ENCODE measurements at regions not wholly inside any gene's neighbourhood (a gene's known extent, or its start where the extent isn't known, plus 50 kb on each side); places are given as distances from the start of the nearest gene placed in this dataset.
"Not testable (repeated sequence)": the region's sequence is repeated elsewhere in the genome, so short reads cannot be mapped to it uniquely, and the experiment has no call there.

- DNase-seq (ENCODE audit: low read depth in 2 of 2, low spot score in 1 of 2): no peak
Observed at GRCh38 chr9:106104887-106105286, 410.5 kb downstream of the TMEM38B start.

DNA sequence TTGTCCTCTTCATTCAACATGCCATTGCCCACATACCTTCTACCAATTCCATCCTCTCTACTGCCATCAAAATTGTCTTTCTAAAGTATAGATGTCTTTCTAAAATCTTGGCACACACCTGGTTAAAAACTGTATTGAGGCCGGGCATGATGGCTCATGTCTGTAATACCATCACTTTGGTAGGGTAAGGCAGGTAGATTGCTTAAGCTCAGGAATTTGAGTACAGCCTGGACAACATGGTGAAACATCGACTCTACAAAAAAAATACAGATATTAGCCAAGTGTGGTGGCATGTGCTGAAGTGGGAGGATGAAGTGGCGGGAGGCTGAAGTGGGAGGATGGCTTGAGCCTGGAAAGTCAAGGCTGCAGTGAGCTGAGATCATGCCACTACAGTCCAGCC lies 412.1 kb downstream of the TMEM38B start:
- DNase-seq (ENCODE audit: low read depth in 2 of 2, low spot score in 1 of 2): no peak

DNA sequence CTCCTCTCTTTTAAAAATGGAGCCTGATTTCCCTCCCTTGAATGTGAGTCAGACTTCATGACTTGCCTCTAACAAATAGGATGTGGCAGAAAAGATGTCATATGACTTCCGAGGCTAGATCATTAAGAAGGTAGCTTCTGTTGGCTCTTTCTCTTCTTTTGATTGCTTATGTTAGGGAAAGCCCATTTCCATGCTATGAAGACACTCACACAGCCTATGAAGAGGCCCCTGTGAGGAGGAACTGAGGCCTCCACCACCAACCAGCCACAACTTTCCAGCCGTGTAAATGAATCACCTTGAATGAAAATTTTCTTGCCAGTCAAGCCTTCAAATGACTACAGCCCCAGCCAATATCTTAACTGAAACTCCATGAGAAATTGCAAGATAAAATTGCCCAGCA lies 413.4 kb downstream of the TMEM38B start:
- no peak for DNase-seq (ENCODE audit: low read depth in 2 of 2, low spot score in 1 of 2)

DNA sequence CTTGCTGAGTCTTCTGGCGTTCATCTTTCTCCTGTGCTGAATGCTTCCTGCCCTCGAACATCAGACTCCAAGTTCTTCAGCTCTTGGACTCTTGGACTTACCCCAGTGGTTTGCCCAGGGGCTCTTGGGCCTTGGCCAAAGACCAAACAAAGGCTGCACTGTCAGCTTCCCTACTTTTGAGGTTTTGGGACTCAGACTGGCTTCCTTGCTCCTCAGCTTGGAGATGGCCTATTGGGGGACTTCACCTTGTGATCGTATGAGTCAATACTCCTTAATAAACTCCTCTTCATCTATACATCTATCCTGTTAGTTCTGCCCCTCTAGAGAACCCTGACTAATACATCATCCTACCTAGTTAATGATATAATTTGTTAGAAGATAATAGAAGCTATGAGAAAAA lies 415.4 kb downstream of the TMEM38B start:
- DNase-seq (ENCODE audit: low read depth in 2 of 2, low spot score in 1 of 2): not testable (repeated sequence)

DNA sequence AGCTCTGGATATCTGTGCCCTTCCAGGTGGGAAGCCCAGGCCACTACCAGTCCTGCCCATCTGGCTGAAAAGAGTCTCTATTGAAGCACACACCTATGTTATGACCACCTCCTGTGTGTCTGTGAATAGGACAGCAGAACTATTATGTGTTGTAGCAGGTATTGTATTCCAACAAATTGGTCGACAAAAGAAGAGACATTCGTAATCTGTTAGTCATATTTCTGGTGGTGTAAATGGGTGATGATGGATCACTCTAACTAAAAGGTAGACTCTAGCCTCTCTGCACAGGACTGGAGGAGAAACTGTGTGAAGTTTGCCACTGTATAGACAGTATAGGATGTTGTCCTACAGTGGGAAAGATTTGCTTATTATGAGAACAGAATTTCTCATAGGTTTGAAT lies 416.1 kb downstream of the TMEM38B start:
- no peak for DNase-seq (ENCODE audit: low read depth in 2 of 2, low spot score in 1 of 2)

- no peak for DNase-seq (ENCODE audit: low read depth in 2 of 2, low spot score in 1 of 2)
Observed at GRCh38 chr9:106111039-106111730, 416.8 kb downstream of the TMEM38B start.

DNA sequence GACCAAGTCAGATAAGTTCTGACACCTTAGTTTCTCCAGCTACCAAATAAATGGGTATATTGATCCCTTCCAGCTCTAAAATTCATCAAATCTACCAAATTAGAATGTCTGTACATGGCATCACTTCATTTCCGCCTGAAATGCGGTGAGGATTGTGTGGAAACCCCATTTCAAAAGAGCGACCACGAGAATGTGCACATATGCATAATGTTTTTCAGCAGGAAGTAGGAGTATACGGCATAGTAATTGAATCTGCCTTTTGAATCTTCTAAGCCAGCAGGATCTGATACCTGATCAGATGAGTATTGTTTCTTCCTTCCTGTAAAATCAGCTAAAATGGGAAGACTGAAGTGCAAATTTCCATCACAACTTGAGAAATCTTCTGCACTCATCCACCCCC lies 418.6 kb downstream of the TMEM38B start:
- no peak for DNase-seq (ENCODE audit: low read depth in 2 of 2, low spot score in 1 of 2)

DNA sequence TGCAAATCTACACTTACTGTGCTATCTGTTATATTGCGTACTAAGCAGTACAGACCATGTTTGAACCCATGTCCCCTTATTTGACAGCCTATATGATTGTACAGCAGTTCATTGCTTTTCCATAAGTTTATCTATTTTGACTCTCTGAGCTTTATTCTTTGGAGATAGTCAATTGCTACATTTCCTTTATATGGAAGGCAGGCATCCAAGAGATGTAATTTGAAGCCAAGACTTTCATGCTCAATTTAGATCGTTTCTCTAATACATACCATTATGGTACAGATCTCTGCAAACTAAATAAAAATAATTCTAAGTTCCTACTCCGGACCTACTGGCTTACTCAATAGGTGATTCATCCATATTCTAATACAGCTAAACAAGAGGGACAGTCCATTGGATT lies 424.8 kb downstream of the TMEM38B start:
- no peak for DNase-seq (ENCODE audit: low read depth in 2 of 2, low spot score in 1 of 2)

DNA sequence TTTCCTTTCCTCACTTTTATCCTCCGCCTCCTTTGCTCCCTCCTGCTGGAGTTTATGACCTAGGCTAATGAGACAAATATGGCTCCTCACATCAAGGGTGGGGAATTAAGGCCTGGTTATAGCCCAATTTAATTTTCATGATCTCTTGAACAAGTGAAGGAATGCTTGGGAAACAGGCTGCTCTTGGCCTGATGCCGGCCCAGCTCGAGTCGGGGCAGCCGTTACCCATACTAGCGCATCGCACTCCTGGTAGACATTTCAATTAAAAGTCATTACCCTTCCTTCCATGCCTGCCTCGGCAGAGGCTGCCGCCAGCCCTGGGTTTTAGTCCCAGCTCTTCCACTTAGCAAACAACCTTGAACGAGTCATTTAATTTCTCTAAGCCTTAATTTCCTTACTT lies 425.7 kb downstream of the TMEM38B start:
- no peak for DNase-seq (ENCODE audit: low read depth in 2 of 2, low spot score in 1 of 2)

GRCh38 chr9:106127776-106128175 lies 433.4 kb downstream of the TMEM38B start:
- no peak for DNase-seq (ENCODE audit: low read depth in 2 of 2, low spot score in 1 of 2)

GRCh38 chr9:106130374-106130773 lies 436.0 kb downstream of the TMEM38B start:
- no peak for DNase-seq (ENCODE audit: low read depth in 2 of 2, low spot score in 1 of 2)

GRCh38 chr9:106143781-106144180 lies 449.4 kb downstream of the TMEM38B start:
- no peak for DNase-seq (ENCODE audit: low read depth in 2 of 2, low spot score in 1 of 2)

- no peak for DNase-seq (ENCODE audit: low read depth in 2 of 2, low spot score in 1 of 2)
Observed at GRCh38 chr9:106146066-106146840, 451.9 kb downstream of the TMEM38B start.

DNA sequence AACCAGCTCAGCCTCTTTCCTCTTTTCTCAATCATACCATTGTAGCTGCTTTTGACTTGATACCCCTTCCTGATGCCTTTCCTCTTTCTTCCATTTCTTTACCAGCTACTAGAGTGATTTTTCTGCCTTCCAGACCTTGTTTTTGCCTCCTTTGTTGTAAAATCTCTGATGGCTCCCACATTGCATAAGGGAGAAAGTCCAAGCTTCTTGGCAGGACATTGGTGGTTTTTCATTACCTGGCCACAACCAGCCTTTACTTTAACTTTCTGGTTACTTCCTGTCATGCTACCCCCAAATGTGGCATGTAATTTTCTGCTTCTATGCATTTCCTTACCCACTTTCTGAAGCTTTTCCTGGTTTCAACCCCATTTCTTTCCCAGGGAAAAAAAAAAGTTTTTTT lies 452.5 kb downstream of the TMEM38B start:
- DNase-seq (ENCODE audit: low read depth in 2 of 2, low spot score in 1 of 2): no peak

DNA sequence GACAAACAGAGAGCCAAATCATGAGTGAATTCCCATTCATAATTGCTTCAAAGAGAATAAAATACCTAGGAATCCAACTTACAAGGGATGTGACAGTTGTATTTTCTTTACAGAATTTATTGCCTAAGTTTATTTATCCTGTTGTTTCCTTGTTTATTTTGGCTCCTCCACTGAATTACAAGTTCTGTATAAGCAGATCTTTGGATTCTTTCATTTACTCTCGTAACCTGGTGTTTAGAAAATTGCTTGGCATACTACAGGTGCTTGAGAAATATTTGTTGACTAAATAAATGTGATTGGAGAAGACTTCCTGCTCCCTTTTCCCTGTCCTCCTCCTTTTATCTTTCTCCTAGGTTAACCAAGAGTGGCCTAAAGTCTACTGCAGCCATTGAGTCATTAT lies 455.6 kb downstream of the TMEM38B start:
- no peak for DNase-seq (ENCODE audit: low read depth in 2 of 2, low spot score in 1 of 2)

DNA sequence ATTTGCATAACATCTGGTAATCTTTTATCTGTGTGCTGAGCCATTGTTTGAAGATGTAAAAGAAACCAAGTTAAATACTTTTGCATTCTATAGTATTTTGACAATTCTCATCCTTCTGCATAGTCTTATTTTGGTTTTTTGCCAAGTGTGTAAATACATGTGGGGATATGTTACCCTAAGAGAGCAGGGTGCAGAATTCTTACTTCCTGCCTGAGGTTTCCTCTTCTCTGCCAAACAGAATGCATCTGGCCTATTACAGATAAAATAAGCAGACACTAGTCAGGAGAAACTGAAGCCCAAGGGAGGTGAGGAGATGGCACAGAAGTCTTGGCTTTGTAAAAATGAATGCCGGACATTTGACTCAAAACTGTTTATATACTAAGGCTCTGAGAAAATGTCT lies 462.1 kb downstream of the TMEM38B start:
- DNase-seq (ENCODE audit: low read depth in 2 of 2, low spot score in 1 of 2): no peak

GRCh38 chr9:106172265-106172664 lies 477.9 kb downstream of the TMEM38B start:
- DNase-seq (ENCODE audit: low read depth in 2 of 2, low spot score in 1 of 2): no peak

DNA sequence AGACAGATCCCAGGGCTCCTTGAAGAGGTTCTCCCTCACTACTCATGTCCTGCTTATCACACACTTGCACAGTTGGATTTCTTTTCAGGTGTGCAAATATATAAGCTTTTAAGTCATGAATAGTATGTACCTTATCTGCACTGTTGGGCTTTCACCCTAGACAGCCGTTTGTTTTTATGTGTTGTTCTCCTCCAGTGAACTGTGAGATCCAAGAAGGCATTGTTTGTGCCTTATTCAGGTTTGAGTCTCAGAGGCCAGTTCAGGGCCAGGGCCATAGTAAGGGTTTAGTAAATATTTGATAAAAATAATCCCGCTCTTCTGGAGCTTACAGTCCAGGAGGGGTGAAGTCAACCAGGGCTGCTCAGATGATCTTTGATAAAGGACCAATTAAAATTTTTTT lies 480.0 kb downstream of the TMEM38B start:
- no peak for DNase-seq (ENCODE audit: low read depth in 2 of 2, low spot score in 1 of 2)

- DNase-seq (ENCODE audit: low read depth in 2 of 2, low spot score in 1 of 2): no peak
Observed at GRCh38 chr9:106177216-106177615, 482.9 kb downstream of the TMEM38B start.

- no peak for DNase-seq (ENCODE audit: low read depth in 2 of 2, low spot score in 1 of 2)
Observed at GRCh38 chr9:106179191-106179590, 484.9 kb downstream of the TMEM38B start.

DNA sequence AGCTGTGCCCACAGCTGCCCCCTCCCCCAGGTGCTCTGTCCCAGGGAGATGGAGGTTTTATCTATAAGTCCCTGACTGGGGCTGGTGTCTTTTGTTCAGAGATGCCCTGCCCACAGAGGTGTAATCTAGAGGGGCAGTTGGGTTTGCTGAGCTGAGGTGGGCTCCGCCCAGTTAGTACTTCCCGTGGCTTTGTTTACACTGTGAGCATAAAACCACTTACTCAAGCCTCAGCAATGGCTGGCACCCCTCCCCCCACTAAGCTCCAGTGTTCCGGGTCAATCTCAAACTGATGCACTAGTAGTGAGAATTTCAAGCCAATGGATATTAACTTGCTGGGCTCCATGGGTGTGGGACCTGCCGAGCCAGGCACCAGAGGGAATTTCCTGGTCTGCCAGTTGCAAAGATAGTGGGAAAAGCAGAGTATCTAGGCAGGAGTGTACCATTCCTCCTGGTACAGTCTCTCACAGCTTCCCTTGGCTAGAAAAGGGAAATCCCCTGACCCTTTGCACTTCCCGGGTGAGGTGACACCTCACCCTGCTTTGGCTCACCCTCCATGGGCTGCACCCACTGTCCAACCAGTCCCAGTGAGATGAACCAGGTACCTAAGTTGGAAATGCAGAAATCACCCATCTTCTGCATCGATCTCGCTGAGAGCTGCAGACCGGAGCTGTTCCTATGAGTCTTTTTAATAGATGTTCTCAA lies 509.6 kb downstream of the TMEM38B start:
- not testable (repeated sequence) for DNase-seq (ENCODE audit: low read depth in 2 of 2, low spot score in 1 of 2)

DNA sequence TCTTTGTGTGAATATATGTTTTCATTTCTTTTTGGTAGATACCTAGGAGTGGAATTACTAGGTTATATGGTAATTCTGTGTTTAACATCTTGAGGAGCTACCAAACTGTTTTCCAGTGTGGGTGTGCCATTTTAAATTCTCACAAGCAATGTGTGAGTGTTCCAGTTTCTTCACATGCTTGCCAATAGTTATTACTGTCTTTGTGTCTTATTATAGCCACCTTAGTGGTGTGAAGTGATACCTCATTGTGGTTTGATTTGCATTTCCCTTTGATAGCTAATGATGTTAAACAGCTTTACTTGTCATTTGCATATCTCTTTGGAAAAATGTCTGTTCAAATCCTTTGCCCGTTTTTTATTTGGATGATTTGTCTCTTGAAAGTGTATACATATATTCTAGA lies 513.0 kb downstream of the TMEM38B start:
- DNase-seq (ENCODE audit: low read depth in 2 of 2, low spot score in 1 of 2): no peak

Measured in stimulated activated CD8-positive, alpha-beta memory T cell treated with anti-CD3 and anti-CD28 coated beads, Interleukin-4, amount 100 ng/mL, for 1 hour (primary cell).